NB4 (cell line): ENCODE measurements at regions not wholly inside any gene's neighbourhood (a gene's known extent, or its start where the extent isn't known, plus 50 kb on each side); places are given as distances from the start of the nearest gene placed in this dataset.

Experiments used
- DNase-seq: peaks from one replicate; pipeline ENCODE4 v3.0.0; 2010; ENCODE audit warnings: low read depth
- H3K4me3 ChIP-seq: one replicate; pipeline ENCODE4 v1.5.1; 2011; ENCODE audit warnings: mild to moderate bottlenecking, low read depth, low read length, moderate library complexity
- MAX ChIP-seq: IDR thresholded peaks from 2 replicates; pipeline ENCODE4 v1.6.1; 2011; ENCODE audit warnings: low read depth, low read length
- MYC ChIP-seq: IDR thresholded peaks from 2 replicates; pipeline ENCODE4 v1.6.1; 2011; ENCODE audit warnings: low read depth, low read length
- POLR2A ChIP-seq: IDR thresholded peaks from 2 replicates; pipeline ENCODE4 v1.6.1; 2011; ENCODE audit warnings: mild to moderate bottlenecking; ENCODE audit not compliant: insufficient read length; ENCODE audit errors: extremely low read depth
- TF ChIP-seq, protein P1 (sequence below): IDR thresholded peaks from one replicate; pipeline ENCODE4 v1.5.1; 2012; ENCODE audit warnings: low read depth, low read length

- no peak for DNase-seq
- H3K4me3 ChIP-seq = no peak overlapping the region
- no peak for TF ChIP-seq POLR2A
- no peak for TF ChIP-seq MYC
- no peak for TF ChIP-seq MAX
- TF ChIP-seq, protein P1, sequence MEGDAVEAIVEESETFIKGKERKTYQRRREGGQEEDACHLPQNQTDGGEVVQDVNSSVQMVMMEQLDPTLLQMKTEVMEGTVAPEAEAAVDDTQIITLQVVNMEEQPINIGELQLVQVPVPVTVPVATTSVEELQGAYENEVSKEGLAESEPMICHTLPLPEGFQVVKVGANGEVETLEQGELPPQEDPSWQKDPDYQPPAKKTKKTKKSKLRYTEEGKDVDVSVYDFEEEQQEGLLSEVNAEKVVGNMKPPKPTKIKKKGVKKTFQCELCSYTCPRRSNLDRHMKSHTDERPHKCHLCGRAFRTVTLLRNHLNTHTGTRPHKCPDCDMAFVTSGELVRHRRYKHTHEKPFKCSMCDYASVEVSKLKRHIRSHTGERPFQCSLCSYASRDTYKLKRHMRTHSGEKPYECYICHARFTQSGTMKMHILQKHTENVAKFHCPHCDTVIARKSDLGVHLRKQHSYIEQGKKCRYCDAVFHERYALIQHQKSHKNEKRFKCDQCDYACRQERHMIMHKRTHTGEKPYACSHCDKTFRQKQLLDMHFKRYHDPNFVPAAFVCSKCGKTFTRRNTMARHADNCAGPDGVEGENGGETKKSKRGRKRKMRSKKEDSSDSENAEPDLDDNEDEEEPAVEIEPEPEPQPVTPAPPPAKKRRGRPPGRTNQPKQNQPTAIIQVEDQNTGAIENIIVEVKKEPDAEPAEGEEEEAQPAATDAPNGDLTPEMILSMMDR = no peak
These were observed 96.4 kb upstream of the DCD start for GRCh38 chr12:54744590-54744989.

- TF ChIP-seq, protein P1 = no peak
- TF ChIP-seq MYC (no peak), POLR2A (no peak), MAX (no peak)
- no peak overlapping the region for H3K4me3 ChIP-seq
- no peak for DNase-seq
These were observed 92.7 kb upstream of the DCD start for GRCh38 chr12:54740882-54741281.

GRCh38 chr12:54736549-54736948, 88.4 kb upstream of the DCD start:
- no peak for TF ChIP-seq POLR2A
- TF ChIP-seq, protein P1 = no peak
- TF ChIP-seq MAX = no peak
- TF ChIP-seq MYC = no peak
- no peak for DNase-seq
- no peak overlapping the region for H3K4me3 ChIP-seq

DNA sequence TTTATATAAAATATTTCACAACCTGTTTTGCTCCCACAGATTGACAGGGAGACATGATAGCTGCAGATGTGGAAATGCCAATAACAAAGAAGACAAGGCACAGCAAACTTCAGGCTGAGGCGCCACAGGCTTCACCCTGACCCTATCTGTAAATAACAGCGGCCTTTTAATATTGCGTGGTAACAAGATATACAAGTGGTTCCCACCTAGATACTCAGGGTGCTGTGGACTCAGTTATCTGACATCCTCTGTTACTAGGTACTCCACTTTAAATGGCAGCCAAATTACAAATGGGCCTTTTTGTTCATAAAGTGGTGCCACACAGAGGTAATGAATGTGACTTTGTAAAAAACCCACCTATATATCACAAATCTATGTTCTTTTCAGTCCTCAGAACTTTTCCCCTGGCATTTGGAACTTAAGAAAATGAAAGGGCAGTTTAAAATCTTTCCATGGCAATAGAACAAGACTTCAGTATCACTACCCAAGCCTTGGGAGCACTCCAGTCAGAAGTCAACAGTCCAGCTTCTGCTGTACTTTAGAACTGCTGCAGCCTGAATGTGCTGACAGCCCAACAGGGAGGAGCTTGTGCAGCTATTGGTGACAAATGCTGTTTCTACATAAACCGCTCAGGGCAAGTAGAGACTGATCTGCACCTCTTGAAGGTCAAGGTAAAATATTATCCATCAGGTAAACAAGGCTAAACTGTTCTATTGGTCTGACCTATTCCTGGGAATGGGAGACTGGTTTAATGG, 86.2 kb upstream of the DCD start:
- no peak overlapping the region for H3K4me3 ChIP-seq
- no peak for DNase-seq
- TF ChIP-seq POLR2A (no peak), MAX (no peak), MYC (no peak)
- TF ChIP-seq, protein P1 = no peak

- peak; percentile 53 for DNase-seq
- TF ChIP-seq MAX (no peak), POLR2A (no peak), MYC (no peak)
- TF ChIP-seq, protein P1 = no peak
- no peak overlapping the region for H3K4me3 ChIP-seq
These were observed 77.2 kb upstream of the DCD start for GRCh38 chr12:54725233-54725843.
